Suppressor macrophage (primary cell): ENCODE measurements at regions not wholly inside any gene's neighbourhood (a gene's known extent, or its start where the extent isn't known, plus 50 kb on each side); places are given as distances from the start of the nearest gene placed in this dataset.

ENCODE experiments used
- DNase-seq, 4 experiments: peaks; one replicate each; pipeline ENCODE4 v3.0.0-alpha.2; 2020 to 2022

- no peak for DNase-seq
Observed at GRCh38 chr2:42851186-42851585, 58.8 kb upstream of the HAAO start.

- DNase-seq = no peak
Observed at GRCh38 chr2:42850016-42850805, 57.8 kb upstream of the HAAO start.

- DNase-seq = no peak
Observed at GRCh38 chr2:42849311-42849710, 56.9 kb upstream of the HAAO start.

GRCh38 chr2:42848726-42849290 is 56.4 kb upstream of the HAAO start:
- no peak for DNase-seq

GRCh38 chr2:42848265-42848664 is 55.9 kb upstream of the HAAO start:
- DNase-seq = no peak

- DNase-seq = no peak
Observed at GRCh38 chr2:42847596-42848151, 55.3 kb upstream of the HAAO start.

GRCh38 chr2:42846932-42847595 is 54.7 kb upstream of the HAAO start:
- DNase-seq = no peak

GRCh38 chr2:42846026-42846425 is 53.6 kb upstream of the HAAO start:
- DNase-seq = no peak

GRCh38 chr2:42844901-42845821 is 52.8 kb upstream of the HAAO start:
- no peak for DNase-seq

- DNase-seq = no peak
Observed at GRCh38 chr2:42844366-42844765, 52.0 kb upstream of the HAAO start.

GRCh38 chr2:42843611-42844010 is 51.2 kb upstream of the HAAO start:
- no peak for DNase-seq

- DNase-seq = no peak
Observed at GRCh38 chr2:42843131-42843530, 50.7 kb upstream of the HAAO start.

- peak; percentile 30 to 67 (median 62) for DNase-seq
Observed at GRCh38 chr2:42842466-42842865, 50.1 kb upstream of the HAAO start.
